HCT116 (cell line): ENCODE measurements at regions not wholly inside any gene's neighbourhood (a gene's known extent, or its start where the extent isn't known, plus 50 kb on each side); places are given as distances from the start of the nearest gene placed in this dataset.

ENCODE experiments used
- ATAC-seq: fragments of 200-7000 bp; cut with Tn5 transposase; 2 replicates; pipeline ENCODE4 v1.9.1; 2020; ENCODE audit warnings: mild to moderate bottlenecking, moderate library complexity
- BruUV-seq: library from RNA; stranded (reverse); fragments of 400-500 nt; replicated peaks from 2 replicates; lab custom pipeline; 2021; lab: Mats Ljungman, UMichigan
- CTCF ChIA-PET: fragments of 300-600 bp; sonication (Branson Sonifier 250); formaldehyde crosslinking; loops from one replicate; lab custom pipeline; 2021; ENCODE audit warnings: antibody characterized with exemption; lab: Charles Lee
- POLR2A ChIA-PET: fragments of 300-600, 350-600 bp; sonication (Branson Sonifier 250); formaldehyde crosslinking; loops from one replicate; lab custom pipeline; 2021; ENCODE audit warnings: antibody characterized with exemption; lab: Charles Lee
- RAD21 ChIA-PET, 2 experiments: fragments of 300-600 bp; sonication (Branson Sonifier 250); formaldehyde crosslinking; loops; one replicate each; lab custom pipeline; 2023; ENCODE audit warnings: low total read pairs in 2 of 2; ENCODE audit not compliant: uncharacterized antibody in 2 of 2, unreplicated experiment in 2 of 2, low non-redundant PET in 1 of 2; lab: Charles Lee
- DNase-seq: peaks from one replicate; pipeline ENCODE4 v3.0.0-alpha.2; 2010; ENCODE audit warnings: low read depth, low spot score
- H2AFZ ChIP-seq: fragments of 200-600 bp; shearing (Covaris generic), sonication (generic); 2 replicates; pipeline ENCODE4 v1.6.1; 2017; ENCODE audit warnings: low read depth, mixed run types, mixed read lengths, antibody characterized with exemption, low read length; ENCODE audit not compliant: poor library complexity, severe bottlenecking
- H3K27ac ChIP-seq: 2 replicates; pipeline ENCODE4 v1.5.1; 2012; ENCODE audit warnings: low read depth, low read length
- H3K27me3 ChIP-seq: fragments of 200-600 bp; sonication (generic); 2 replicates; pipeline ENCODE4 v1.6.1; 2016; ENCODE audit warnings: mixed run types, low read length, mixed read lengths; ENCODE audit not compliant: insufficient read depth
- H3K36me3 ChIP-seq, 2 experiments: fragments of 200-500 bp in 1 of 2; fragments of 200-600 bp in 1 of 2; sonication (Bioruptor generic) in 1 of 2; sonication (generic) in 1 of 2; 2 replicates each; pipeline versions ENCODE4 v1.5.1 to v1.6.1; 2014 to 2016; ENCODE audit warnings: low read length in 2 of 2, inconsistent platforms in 1 of 2, mixed read lengths in 1 of 2, mixed run types in 1 of 2; ENCODE audit not compliant: insufficient read depth in 2 of 2, control insufficient read depth in 1 of 2
- H3K4me1 ChIP-seq, 2 experiments: fragments of 200-600 bp in 1 of 2; sonication (generic) in 1 of 2; 2 replicates each; pipeline versions ENCODE4 v1.5.1 to v1.6.1; 2012 to 2017; ENCODE audit warnings: low read length in 2 of 2, inconsistent platforms in 1 of 2, mild to moderate bottlenecking in 1 of 2, mixed read lengths in 1 of 2, mixed run types in 1 of 2, moderate library complexity in 1 of 2; ENCODE audit not compliant: insufficient read depth in 2 of 2, control insufficient read depth in 1 of 2
- H3K4me2 ChIP-seq: fragments of 200-600 bp; sonication (generic); 2 replicates; pipeline ENCODE4 v1.6.1; 2017; ENCODE audit warnings: mixed run types, low read length, mixed read lengths
- H3K4me3 ChIP-seq, 2 experiments: fragments of 200-600 bp in 1 of 2; sonication (generic) in 1 of 2; replicated peaks in 1 of 2; 2 replicates each; pipeline ENCODE4 v1.5.1; 2011 to 2016; ENCODE audit warnings: low read length in 2 of 2, control low read depth in 1 of 2, low read depth in 1 of 2, mild to moderate bottlenecking in 1 of 2, mixed read lengths in 1 of 2, mixed run types in 1 of 2
- H3K79me2 ChIP-seq: fragments of 200-600 bp; sonication (generic); 2 replicates; pipeline ENCODE4 v1.6.1; 2017; ENCODE audit warnings: mild to moderate bottlenecking, mixed run types, low read length, moderate library complexity, mixed read lengths; ENCODE audit not compliant: insufficient read depth
- H3K9ac ChIP-seq: fragments of 200-600 bp; sonication (generic); 2 replicates; pipeline ENCODE4 v1.6.1; 2016; ENCODE audit warnings: low read length, mixed read lengths
- H3K9me2 ChIP-seq: fragments of 200-600 bp; sonication (generic), shearing (Covaris generic); 2 replicates; pipeline ENCODE4 v1.6.1; 2017; ENCODE audit warnings: mixed run types, mild to moderate bottlenecking, moderate library complexity; ENCODE audit not compliant: insufficient read depth
- H3K9me3 ChIP-seq, 2 experiments: fragments of 200-500 bp in 1 of 2; fragments of 200-600 bp in 1 of 2; sonication (Bioruptor generic) in 1 of 2; sonication (generic) in 1 of 2; 2 replicates each; pipeline ENCODE4 v1.6.1; 2014 to 2017; ENCODE audit warnings: low read length in 2 of 2, mixed read lengths in 2 of 2, inconsistent platforms in 1 of 2, low read depth in 1 of 2, mild to moderate bottlenecking in 1 of 2, mixed run types in 1 of 2, moderate library complexity in 1 of 2; ENCODE audit not compliant: control insufficient read depth in 1 of 2, insufficient read depth in 1 of 2
- H4K20me1 ChIP-seq: fragments of 200-600 bp; sonication (generic), shearing (Covaris generic); 2 replicates; pipeline ENCODE4 v1.6.1; 2017; ENCODE audit warnings: mixed run types, mild to moderate bottlenecking, moderate library complexity; ENCODE audit not compliant: insufficient read depth
- ATF3 ChIP-seq: IDR thresholded peaks from 2 replicates; pipeline ENCODE4 v1.6.1; 2012
- CBX3 ChIP-seq: IDR thresholded peaks from 2 replicates; pipeline ENCODE4 v1.6.1; 2012; ENCODE audit warnings: low read depth
- CEBPB ChIP-seq: IDR thresholded peaks from 2 replicates; pipeline ENCODE4 v1.6.1; 2012; ENCODE audit warnings: low read depth
- EGR1 ChIP-seq: IDR thresholded peaks from 2 replicates; pipeline ENCODE4 v1.6.1; 2012; ENCODE audit warnings: low read depth
- EZH2 ChIP-seq: fragments of 200-600 bp; sonication (generic); IDR thresholded peaks from 2 replicates; pipeline ENCODE4 v1.6.1; 2017; ENCODE audit warnings: antibody characterized with exemption, mixed run types
- EZH2phosphoT487 ChIP-seq: fragments of 200-600 bp; IDR thresholded peaks from 2 replicates; pipeline ENCODE4 v1.6.1; 2018; ENCODE audit warnings: antibody characterized with exemption, borderline replicate concordance
- FOSL1 ChIP-seq: IDR thresholded peaks from 2 replicates; pipeline ENCODE4 v1.6.1; 2012; ENCODE audit warnings: low read depth
- JUND ChIP-seq: IDR thresholded peaks from 2 replicates; pipeline ENCODE4 v1.6.1; 2012
- MAX ChIP-seq: IDR thresholded peaks from 2 replicates; pipeline ENCODE4 v1.6.1; 2012
- POLR2A ChIP-seq: IDR thresholded peaks from 2 replicates; pipeline ENCODE4 v1.7.0; 2011; ENCODE audit warnings: borderline replicate concordance; ENCODE audit not compliant: insufficient read depth, insufficient read length; ENCODE audit errors: extremely low read depth
- POLR2AphosphoS5 ChIP-seq: IDR thresholded peaks from 2 replicates; pipeline ENCODE4 v1.6.1; 2011; ENCODE audit warnings: mild to moderate bottlenecking, low read depth, low read length, moderate library complexity
- REST ChIP-seq: IDR thresholded peaks from 2 replicates; pipeline ENCODE4 v1.6.1; 2012; ENCODE audit warnings: low read depth
- YY1 ChIP-seq: IDR thresholded peaks from 2 replicates; pipeline ENCODE4 v1.6.1; 2011; ENCODE audit warnings: low read length, low read depth, moderate library complexity, mild to moderate bottlenecking; ENCODE audit not compliant: insufficient replicate concordance; ENCODE audit errors: extremely low read depth
- intact Hi-C: fragments of 100-400 bp; cut with micrococcal nuclease; formaldehyde crosslinking; loops from 2 replicates; pipeline ENCODE4 v1.10.0; 2022

- TF ChIP-seq REST (no peak), ATF3 (no peak), EZH2phosphoT487 (no peak), YY1 (no peak), EZH2 (no peak), FOSL1 (no peak), CEBPB (no peak), POLR2AphosphoS5 (no peak), POLR2A (no peak), MAX (no peak)
Measured at GRCh38 chr9:73230251-73230650, 78.6 kb downstream of the ANXA1 start (continued).

GRCh38 chr9:73231203-73231602 lies 79.5 kb downstream of the ANXA1 start:
- BruUV-seq: no TSS peak
- no peak for ATAC-seq
- ChIA-PET POLR2A (no interaction called here), RAD21 (no interaction called here), CTCF (no interaction called here)
- H4K20me1 ChIP-seq: no peaks in the 10 kb centered on the region
- no peak overlapping the region for H3K4me2 ChIP-seq
- no peaks in the 10 kb centered on the region for H3K36me3 ChIP-seq
- no peak overlapping the region for H3K27ac ChIP-seq
- no peak for TF ChIP-seq POLR2A
- TF ChIP-seq EGR1: no peak
- no peak for TF ChIP-seq JUND
- TF ChIP-seq FOSL1: no peak
- no peak for TF ChIP-seq POLR2AphosphoS5
- TF ChIP-seq REST: no peak
- TF ChIP-seq CBX3: no peak
- TF ChIP-seq MAX: no peak
- no peaks in the 10 kb centered on the region for H3K4me1 ChIP-seq
- no peak overlapping the region for H2AFZ ChIP-seq
- no peaks in the 10 kb centered on the region for H3K9me3 ChIP-seq
- intact Hi-C loops: no loop called here
- no peak for DNase-seq
- no peak overlapping the region for H3K4me3 ChIP-seq
- H3K79me2 ChIP-seq: no peaks in the 10 kb centered on the region
- peaks cover 57% of the 10 kb centered on the region for H3K27me3 ChIP-seq
- H3K9ac ChIP-seq: no peak overlapping the region
- no peaks in the 10 kb centered on the region for H3K9me2 ChIP-seq
